ENCODE measurements at regions not wholly inside any gene's neighbourhood (a gene's known extent, or its start where the extent isn't known, plus 50 kb on each side); places are given as distances from the start of the nearest gene placed in this dataset.

DNA sequence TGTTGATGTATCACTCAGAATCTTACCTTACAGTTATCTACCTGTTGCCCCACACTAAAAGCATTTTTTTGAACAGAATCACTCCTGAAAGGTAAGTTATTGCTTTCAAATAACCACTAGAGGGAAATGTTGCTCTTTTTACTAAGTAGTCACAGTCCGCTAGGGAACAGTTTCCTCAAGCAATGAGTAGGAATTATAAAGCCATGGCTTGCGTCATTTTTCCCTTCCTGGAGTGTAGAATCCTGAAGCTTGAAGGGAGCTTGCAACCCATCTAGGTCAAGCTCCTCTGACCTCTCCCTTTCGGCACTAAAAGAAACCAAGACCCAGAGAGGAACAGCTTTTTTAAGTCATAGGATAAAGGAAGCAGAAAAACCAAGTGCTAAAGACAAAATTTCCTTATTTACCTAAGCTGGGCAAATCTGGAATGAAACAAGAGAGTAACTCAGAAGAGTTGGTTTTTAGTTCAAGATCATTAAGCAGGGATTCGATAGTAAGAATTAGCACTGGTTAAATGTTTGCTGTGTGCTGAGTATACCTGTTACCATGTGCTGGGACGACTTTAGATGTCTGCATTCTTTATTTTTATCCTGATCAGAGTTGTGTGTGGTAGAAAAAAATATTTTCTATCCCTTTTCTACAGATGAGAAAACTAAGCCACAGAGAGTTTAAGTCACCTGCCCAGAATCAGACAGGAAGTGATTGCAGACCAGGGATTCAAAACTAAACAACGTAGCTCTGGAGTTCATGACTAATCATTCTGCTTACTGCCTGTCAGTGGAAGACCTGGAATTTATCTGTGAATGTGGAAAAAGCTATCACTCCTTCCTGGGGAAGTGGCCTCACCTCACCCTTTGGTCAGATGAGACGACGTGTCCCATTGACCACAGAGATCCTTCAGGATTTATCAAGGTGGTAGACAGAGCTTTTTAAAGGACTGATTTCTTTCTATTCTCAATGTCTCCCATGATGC lies 631.5 kb downstream of the RAB28 start:
- DNase-seq (ENCODE audit: low read depth): no peak

DNA sequence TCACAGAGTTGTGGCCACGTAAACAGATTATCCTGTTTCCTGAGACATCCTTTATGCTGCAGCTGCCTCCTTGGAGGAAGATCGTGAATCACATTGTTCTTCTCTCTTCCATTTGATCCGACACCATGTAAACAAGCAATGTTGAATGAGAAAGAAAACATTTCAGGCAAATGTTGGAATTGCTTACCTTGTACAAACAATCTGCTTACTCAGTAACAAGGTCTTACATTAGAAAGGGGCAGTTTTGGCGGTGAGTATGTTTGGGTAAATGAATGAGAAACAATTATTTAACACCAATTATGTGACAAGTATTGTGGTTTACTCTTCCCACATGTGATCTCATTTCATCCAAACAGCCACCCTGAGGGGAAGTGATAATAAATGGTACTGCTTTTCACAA lies 637.8 kb downstream of the RAB28 start:
- DNase-seq (ENCODE audit: low read depth): no peak

DNA sequence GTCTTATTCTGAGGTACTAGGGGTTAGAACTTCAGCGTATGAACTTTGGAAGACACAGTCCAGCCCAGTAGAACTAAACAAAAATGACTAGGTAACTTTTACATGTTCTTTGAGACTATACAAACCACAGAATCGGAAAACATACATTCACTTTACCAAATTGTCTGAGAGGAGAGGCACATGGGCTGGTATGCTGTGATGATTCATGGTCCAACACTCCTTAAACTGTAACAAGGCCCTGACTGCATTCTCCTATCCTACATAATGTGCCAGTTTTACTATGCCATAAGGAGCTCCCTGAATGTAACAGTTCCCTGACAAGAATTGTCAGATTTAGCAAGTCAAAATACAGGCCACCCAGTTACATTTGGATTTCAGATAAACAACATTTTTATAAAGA lies 640.0 kb downstream of the RAB28 start:
- DNase-seq (ENCODE audit: low read depth): no peak

DNA sequence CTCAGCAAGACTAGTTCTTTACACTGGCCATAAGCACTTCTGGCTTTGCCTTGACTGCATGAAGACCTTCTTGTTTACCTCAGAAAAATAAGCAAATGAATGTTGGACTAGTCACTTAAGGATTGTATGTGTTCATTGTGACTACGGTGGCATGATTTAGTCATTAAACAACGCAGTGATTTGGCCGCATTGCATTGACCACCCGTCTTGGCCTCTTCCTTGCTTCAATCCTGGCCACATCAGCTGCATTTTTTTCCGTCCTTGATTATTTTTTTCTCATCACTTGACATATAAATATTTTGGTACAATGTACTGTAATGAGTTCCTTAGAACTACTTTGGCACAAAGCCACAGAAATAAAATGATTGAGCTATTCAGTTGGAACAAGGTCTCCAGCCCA lies 656.2 kb downstream of the RAB28 start:
- no peak for DNase-seq (ENCODE audit: low read depth)

DNA sequence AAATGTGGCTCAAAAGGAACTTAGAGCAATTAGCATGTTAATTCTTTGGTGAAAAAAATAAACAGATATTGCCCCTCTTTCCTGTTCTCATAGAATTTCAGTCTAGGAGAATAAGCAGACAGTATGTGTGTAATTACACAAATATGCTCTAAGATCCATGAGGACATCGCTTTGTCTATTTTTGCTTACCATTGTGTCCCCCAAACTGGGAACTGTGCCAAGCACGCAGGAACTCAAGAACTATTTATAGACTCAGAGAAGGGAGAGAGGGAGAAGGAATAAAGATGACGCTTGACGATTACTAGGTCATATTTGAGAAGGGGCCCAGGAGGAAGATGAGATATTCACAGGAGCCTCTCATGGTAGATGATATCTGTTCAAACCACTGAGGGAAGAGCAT lies 692.6 kb downstream of the RAB28 start:
- DNase-seq (ENCODE audit: low read depth): no peak

DNA sequence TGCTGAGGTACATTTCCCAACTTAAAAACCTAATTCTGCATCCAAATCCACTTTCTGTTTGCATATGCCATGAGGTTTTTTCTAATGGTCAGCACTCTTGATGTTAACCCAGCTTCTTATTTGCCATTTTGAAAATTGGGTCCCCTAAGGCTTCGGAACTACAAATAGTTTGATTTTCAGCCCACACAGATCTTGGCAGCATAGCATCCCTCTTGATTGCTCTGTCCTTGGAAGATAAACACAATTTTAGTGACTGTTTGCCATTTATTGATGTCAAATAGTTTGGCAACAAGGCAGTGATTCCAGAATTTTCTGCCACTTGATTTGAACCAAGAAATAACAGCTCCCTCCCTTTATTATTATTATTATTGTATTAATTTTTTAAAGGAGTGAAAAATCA lies 696.9 kb downstream of the RAB28 start:
- DNase-seq (ENCODE audit: low read depth): no peak

DNA sequence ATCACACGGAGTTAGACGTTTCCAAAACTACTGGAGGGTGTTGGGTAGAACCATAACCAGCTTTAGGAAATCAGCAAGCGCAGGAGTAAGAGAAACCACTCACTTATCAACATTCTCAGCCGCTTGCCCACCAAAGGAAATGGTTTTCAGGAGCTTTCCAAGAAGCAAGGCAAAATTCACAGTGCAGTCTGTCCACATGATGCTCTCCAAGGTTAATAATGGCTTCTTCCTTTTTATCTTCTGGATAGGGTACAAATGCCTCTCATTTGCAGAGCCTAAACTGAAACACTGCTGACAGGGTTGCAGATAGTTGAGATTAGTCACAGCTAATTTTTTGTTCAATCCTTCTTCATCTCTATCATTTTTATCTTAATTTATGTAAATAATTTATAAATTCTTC lies 705.4 kb downstream of the RAB28 start:
- no peak for DNase-seq (ENCODE audit: low read depth)

DNA sequence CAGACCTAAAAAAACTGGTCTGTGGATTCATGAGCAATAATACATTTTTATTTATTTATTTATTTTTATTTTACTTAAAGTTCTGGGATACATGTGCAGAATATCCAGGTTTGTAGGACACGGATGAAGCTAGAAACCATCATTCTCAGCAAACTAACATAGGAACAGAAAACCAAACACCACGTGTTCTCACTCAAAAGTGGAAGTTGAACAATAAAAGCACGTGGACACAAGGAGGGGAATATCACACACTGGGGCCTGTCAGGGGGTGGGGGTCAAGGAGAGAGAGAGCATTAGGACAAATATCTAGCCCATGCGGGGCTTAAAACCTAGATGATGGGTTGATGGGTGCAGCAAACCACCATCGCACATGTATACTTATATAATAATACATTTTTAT lies 705.9 kb downstream of the RAB28 start:
- no peak for DNase-seq (ENCODE audit: low read depth)

DNA sequence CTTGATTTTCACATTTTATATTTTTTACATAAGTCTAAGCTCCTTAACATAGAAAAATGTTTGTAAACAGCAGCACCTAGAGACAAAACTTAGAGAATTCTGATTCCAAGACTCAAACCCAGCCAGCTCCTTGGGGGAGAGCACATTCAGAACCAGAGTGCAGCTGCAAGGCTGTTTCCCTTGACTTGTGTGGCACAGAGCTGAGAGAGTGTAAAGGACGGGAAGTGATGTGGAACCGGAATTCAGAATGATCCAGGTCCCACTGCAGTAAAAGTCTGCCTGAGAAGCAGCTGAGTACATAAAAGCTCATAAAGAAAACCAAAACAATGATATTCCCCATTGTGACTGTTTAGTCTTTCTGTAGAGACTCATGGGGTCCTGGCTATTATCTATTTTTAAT lies 713.8 kb downstream of the RAB28 start:
- DNase-seq (ENCODE audit: low read depth): no peak

DNA sequence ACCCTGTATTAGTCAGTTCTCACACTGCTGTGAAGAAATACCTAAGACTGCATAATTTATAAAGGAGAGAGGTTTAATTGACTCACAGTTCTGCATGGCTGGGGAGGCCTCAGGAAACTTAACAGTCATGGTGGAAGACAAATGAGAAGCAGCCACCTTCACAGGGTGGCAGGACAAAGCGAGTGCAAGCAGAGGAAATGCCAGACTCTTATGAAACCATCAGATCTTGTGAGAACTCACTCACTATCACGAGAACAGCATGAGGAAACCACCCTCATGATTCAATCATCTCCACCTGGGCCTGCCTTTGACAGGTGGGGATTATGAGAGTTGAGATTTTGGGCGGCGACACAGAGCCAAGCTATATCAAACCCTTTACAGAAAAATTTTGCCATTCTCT lies 722.4 kb downstream of the RAB28 start:
- no peak for DNase-seq (ENCODE audit: low read depth)

DNA sequence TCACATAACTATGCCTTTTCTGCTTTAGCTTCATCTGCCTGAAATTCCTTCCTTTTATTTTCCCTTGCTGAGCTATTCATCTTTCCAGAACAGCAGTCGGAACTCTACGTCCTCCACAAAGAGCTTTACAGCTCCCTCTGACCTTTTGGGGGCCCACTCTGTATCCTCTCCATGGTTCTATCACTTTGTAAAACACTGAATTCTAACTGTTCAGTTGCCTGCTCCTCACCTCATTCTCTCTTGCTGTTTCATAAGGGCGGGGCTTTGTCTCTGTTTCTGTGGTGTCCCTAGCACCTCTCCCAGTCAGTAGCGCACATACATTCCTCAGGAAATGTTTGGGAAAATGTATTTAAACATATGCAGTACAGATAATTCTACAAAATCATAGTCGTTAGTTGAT lies 737.0 kb downstream of the RAB28 start:
- DNase-seq (ENCODE audit: low read depth): no peak

DNA sequence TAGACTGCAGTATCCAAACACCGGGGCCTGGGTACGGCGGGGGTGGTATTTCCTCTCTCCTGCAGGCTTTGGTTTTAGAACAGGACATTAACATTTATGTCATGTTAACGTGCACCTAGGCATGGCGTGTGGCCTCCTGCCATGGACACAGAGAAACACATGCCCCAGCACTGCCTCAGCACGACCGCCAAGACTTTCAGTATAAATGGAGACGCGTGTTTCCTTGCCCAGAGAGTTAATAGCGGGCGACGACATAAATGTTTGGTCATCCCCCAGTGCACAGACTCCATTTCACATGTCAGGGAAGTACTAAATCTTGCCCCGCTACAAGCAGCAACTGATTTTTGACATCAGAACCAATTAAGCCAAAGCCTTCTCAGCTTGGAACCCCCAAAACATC lies 737.9 kb downstream of the RAB28 start:
- no peak for DNase-seq (ENCODE audit: low read depth)

DNA sequence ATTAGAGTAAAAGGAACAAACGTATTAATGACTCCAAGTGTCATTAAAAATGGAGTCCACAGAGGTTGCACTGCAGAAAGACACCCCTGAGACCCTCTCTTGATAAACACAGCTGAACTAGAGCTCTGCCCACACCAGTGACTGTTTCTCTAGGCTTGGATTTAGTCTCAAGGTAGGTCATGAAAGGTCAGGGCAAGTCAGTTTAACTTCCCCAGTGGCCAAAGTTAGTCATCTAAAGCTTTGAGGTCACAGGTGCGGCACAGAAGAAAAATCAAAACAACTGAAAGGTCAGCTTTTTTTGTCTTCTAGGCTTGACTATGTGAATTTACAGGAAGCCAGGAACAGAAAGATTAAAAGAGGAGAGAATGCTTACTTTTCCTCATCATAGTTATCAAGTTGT lies 749.6 kb downstream of the RAB28 start:
- no peak for DNase-seq (ENCODE audit: low read depth)

DNA sequence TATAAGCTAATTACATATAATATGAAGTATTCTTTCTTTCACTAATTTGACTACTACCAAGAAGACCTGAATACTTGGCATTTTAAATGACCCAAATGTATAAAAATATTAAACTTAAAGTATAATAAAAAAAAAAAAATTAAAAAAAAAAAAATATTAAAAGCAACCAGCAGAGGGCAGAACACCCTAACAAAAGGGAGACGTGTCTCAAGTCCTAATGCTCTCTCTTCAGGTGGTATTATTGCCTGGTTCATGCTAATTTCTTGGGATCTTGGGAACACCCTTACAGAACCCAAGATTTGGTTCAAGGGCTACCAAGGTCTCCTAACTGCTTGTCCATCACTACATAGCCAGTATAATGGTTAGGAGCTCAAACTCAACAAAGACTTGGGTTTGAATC lies 754.8 kb downstream of the RAB28 start:
- DNase-seq (ENCODE audit: low read depth): no peak

DNA sequence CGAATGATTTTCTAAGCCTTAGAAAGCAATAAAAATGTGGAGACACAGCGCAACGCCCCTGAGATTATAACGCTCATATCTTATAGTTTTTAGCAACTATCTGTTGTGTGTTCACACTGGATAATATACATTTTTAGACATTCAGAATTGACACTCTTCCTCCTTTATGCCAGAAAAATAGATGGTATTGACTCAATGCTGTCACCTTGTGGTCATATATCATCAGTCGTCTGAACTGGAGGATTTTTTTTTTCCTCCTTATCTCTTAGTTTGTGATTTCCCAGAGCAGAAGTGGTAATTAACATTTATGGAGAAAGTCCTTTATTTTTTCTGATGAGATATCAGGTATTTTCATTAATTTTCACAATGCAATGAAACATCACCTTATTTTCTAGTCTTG lies 759.6 kb downstream of the RAB28 start:
- no peak for DNase-seq (ENCODE audit: low read depth)

DNA sequence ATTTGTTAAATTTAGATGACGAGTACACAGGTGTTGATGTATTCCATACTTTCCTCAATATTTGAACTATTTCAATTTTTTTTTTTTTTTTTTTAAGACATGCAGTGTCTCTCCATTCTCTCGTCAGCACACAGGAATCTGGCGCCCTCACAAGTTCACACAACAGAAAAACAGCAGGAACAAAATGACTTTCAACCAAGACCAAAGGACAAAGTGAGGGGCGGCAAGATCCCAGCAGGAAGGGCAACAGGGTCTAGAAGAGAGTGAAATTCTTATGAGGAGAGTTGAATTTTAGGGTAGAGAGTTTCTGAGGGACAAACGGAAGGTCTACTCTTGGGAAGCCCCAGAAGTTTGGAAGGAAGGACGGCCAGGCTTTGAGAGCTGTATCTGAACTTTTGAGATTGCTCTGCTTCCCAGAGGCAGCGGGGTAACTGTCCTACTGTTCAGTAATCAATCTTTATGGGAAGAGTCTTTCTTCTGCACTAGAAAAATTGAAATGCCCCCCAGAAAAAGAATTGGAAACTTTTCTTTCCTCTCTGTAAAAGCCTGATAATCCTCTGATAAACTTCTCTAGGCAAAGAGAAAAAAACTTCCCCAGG lies 760.2 kb downstream of the RAB28 start:
- DNase-seq (ENCODE audit: low read depth): no peak

DNA sequence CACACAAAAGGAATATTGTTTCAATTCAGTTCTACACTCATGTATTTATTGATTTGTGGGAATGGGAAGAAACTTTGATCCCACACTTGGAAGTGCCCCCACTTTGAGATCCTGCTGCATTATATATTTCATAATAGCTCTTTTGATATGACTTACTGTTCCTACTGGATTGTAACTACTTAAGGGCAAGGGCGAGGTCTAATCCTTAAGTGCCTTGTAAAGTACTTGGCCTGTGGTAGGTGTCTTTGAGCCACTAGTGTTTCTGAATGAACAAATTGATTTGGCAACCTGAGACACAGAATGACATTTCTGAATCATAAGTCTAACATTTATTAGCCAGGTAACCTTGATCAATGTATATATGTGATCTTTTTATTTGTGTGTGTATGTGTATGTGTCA lies 767.2 kb downstream of the RAB28 start:
- no peak for DNase-seq (ENCODE audit: low read depth)

DNA sequence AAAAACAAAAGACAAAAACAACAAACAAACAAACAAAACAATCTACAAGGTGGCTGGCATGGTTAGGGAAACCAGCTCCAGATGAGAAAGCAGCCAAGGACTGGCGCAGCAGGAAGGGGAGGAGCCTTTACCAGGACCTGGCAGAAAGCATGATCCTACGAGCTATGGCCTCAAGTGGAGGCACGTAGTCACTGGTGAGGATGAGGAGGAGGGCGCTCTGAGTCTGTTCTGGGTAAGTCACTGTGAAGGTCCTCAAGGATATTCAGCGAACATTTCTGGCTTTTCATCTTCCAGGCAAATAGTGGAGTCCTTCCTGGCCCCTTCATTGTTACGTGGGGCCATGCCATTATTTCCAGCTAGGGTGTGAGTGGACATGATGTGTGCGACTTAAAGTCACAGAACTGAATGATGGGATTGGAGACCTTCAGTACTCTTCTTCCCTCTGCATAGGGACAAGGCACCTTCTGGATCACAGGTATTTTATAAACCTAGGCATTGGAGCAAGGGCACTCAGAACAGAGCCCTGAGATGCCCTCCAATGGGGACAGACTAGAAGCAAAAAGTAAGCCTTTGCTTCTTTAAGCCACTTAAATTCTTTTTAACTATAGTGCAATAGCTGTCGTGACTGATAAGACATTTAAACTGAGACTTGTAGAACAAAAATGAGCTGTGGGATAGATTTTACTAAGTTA lies 771.3 kb downstream of the RAB28 start:
- DNase-seq (ENCODE audit: low read depth): no peak

DNA sequence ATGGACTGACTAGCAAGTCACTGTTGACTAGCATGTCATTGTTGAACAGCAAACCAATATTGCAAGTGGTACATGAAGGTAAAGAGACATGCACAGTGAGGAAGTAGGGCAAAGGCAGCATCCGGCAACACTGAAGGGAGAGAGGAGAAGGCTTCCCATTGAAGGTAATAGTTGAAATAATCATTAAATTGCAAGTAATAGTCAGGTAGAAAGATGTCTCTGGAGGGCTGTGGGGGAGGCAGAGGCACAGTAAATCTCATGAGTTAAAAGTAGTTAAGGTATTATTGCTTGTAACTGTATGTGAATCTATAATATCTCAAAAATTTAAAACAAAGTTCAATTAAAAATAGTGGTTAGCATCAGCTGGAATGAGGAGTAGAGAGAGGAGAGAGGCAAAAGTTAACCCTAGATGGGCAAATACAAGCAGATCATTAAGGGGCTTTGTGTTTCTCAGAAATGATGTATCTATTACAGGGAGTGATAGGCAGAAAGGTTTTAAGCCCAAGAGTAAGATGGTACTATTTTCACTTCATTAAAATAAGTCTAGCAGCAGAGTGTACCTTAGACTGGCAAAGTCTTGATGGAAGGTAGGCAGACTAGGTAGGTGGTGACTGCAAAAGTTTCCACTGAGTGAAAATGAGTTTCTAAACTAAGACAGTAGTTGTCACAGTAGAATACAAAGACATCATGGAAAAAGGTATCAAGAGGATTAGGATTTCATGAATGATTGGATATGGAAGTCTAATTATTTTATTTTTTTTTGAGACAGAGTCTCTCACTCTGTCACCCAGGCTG lies 776.6 kb downstream of the RAB28 start:
- no peak for DNase-seq (ENCODE audit: low read depth)

DNA sequence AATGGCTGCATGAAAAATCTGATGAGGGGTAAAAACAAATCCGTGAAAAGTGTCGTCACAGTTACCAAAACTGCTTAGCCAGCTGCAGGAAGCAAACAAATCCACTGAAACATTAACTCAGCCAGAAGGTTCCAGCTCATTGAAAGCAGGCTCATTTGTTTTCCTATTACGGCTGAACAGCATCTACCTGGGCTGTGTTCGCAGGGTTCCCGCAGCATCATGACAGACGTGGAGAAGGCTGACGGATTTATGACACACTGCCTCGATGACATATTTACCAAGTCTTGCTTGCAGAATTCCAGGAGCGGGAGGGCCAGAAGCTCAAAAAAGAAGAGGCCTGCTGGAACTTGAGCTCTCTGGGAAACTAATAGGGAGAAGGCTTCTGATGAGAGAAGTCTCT lies 781.1 kb downstream of the RAB28 start:
- no peak for DNase-seq (ENCODE audit: low read depth)

DNA sequence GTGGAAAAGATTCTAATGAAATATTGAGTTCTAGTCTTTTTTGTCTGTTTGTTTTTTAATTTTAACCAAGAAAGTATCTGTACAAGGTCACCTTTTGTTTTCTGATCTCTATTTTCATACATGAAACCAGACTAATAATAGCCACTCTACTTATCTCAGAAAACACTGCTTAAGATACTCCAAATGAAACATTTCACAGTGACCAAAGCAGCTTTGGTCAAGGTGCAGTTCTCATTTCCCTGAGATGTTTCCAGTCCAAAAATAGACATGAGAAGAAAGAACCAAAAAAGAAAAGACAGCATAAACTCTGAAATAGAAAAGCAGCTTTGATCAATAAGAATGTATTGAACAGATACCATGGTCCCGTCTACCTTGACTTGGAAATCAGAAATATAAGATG lies 782.8 kb downstream of the RAB28 start:
- DNase-seq (ENCODE audit: low read depth): no peak

DNA sequence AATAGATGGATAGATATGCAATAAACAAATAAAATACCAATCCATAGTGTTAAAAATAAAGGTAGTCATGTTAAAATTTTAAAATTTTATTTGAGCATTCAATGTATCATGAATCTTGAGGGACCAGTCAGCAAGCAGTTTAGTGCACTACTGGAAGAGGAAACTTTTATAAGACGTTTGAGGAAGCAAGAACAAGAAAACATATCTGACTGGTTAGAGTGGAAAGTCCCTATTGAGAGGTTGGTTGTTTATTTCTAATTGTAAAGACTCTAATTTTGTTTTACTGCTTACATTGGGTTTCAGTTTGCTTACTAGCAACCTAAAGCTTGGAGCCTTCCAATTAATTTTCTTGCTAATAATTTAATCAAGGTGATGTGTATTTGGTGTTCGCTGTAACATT lies 786.2 kb downstream of the RAB28 start:
- no peak for DNase-seq (ENCODE audit: low read depth)
